SK-N-SH (cell line): ENCODE measurements at regions not wholly inside any gene's neighbourhood (a gene's known extent, or its start where the extent isn't known, plus 50 kb on each side); places are given as distances from the start of the nearest gene placed in this dataset.

Source experiments
- CTCF ChIA-PET: fragments of 300-600, 350-600 bp; formaldehyde crosslinking; extraction: SDS; loops from one replicate; lab custom pipeline; 2021; lab: Yijun Ruan, JAX
- POLR2A ChIA-PET: fragments of 350-600 bp; sonication (Branson Sonifier 250); formaldehyde crosslinking; extraction: SDS; loops from one replicate; lab custom pipeline; 2020; ENCODE audit warnings: antibody characterized with exemption, inconsistent platforms; lab: Yijun Ruan, JAX
- DNase-seq: peaks from one replicate; pipeline ENCODE4 v3.0.0; 2012
- H2AFZ ChIP-seq: fragments of 200-600 bp; sonication (generic); 2 replicates; pipeline ENCODE4 v1.8.1; 2016; ENCODE audit warnings: antibody characterized with exemption, mild to moderate bottlenecking, low read depth
- H3F3A ChIP-seq: fragments of 200-600 bp; sonication (generic); replicated peaks from 2 replicates; pipeline ENCODE3; 2016; ENCODE audit warnings: antibody characterized with exemption, mild to moderate bottlenecking; ENCODE audit not compliant: insufficient read depth
- H3K27ac ChIP-seq, 2 experiments: fragments of 200-500 bp in 1 of 2; fragments of 200-600 bp in 1 of 2; sonication (Bioruptor generic) in 1 of 2; sonication (generic), shearing (Covaris generic) in 1 of 2; 2 replicates each; pipeline versions ENCODE4 v1.5.1 to v1.6.1; 2014 to 2016; ENCODE audit warnings: low read depth in 2 of 2, inconsistent platforms in 1 of 2, low read length in 1 of 2, mild to moderate bottlenecking in 1 of 2, mixed read lengths in 1 of 2
- H3K27me3 ChIP-seq: fragments of 200-600 bp; sonication (generic), shearing (Covaris generic); 2 replicates; pipeline ENCODE4 v1.6.1; 2016; ENCODE audit warnings: mixed run types; ENCODE audit not compliant: insufficient read depth
- H3K36me3 ChIP-seq, 2 experiments: fragments of 200-500 bp in 1 of 2; fragments of 200-600 bp in 1 of 2; sonication (Bioruptor generic) in 1 of 2; sonication (generic) in 1 of 2; replicated peaks in 1 of 2; 2 replicates each; pipeline versions ENCODE3 to v1.5.1; 2014 to 2016; ENCODE audit warnings: low read length in 1 of 2, mild to moderate bottlenecking in 1 of 2; ENCODE audit not compliant: insufficient read depth in 2 of 2, control insufficient read depth in 1 of 2
- H3K4me1 ChIP-seq, 2 experiments: fragments of 200-500 bp in 1 of 2; fragments of 200-600 bp in 1 of 2; sonication (Bioruptor generic) in 1 of 2; sonication (generic), shearing (Covaris generic) in 1 of 2; 2 replicates each; pipeline versions ENCODE4 v1.5.1 to v1.6.1; 2014 to 2016; ENCODE audit warnings: low read depth in 1 of 2, low read length in 1 of 2, mixed run types in 1 of 2; ENCODE audit not compliant: insufficient read depth in 2 of 2, control insufficient read depth in 1 of 2
- H3K4me2 ChIP-seq: fragments of 200-600 bp; sonication (generic), shearing (Covaris generic); 2 replicates; pipeline ENCODE4 v1.6.1; 2017; ENCODE audit warnings: mixed run types
- H3K4me3 ChIP-seq, 2 experiments: fragments of 200-500 bp in 1 of 2; fragments of 200-600 bp in 1 of 2; sonication (Bioruptor generic) in 1 of 2; sonication (generic), shearing (Covaris generic) in 1 of 2; 2 replicates each; pipeline versions ENCODE4 v1.5.1 to v1.8.1; 2014 to 2016; ENCODE audit warnings: low read depth in 2 of 2, inconsistent platforms in 1 of 2, low read length in 1 of 2, mild to moderate bottlenecking in 1 of 2, mixed read lengths in 1 of 2, moderate library complexity in 1 of 2
- H3K79me2 ChIP-seq: fragments of 200-600 bp; sonication (generic); 2 replicates; pipeline ENCODE4 v1.8.1; 2017; ENCODE audit warnings: mild to moderate bottlenecking; ENCODE audit not compliant: insufficient read depth
- H3K9ac ChIP-seq: fragments of 200-600 bp; sonication (generic); 2 replicates; pipeline ENCODE4 v1.6.1; 2017; ENCODE audit warnings: mixed run types
- H3K9me2 ChIP-seq: fragments of 200-600 bp; sonication (generic); 2 replicates; pipeline ENCODE4 v1.6.1; 2017; ENCODE audit warnings: mixed run types
- H3K9me3 ChIP-seq: fragments of 200-600 bp; sonication (generic); 2 replicates; pipeline ENCODE4 v1.6.1; 2017; ENCODE audit warnings: mixed run types, mild to moderate bottlenecking, moderate library complexity
- H4K20me1 ChIP-seq: fragments of 200-600 bp; sonication (generic); 2 replicates; pipeline ENCODE4 v1.6.1; 2017; ENCODE audit warnings: mild to moderate bottlenecking, mixed run types; ENCODE audit not compliant: insufficient read depth
- MXI1 ChIP-seq: IDR thresholded peaks from 2 replicates; pipeline ENCODE4 v1.6.1; 2012; ENCODE audit warnings: mild to moderate bottlenecking, low read depth, low read length, improper control_type of control experiment
- NFIC ChIP-seq: IDR thresholded peaks from 2 replicates; pipeline ENCODE4 v1.4.0; 2012; ENCODE audit warnings: borderline replicate concordance
- RXRA ChIP-seq: IDR thresholded peaks from 2 replicates; pipeline ENCODE4 v1.4.0; 2012; ENCODE audit warnings: low read depth, mild to moderate bottlenecking, borderline replicate concordance
- TAF1 ChIP-seq: IDR thresholded peaks from 2 replicates; pipeline ENCODE4 v1.6.1; 2012; ENCODE audit warnings: low read depth, mild to moderate bottlenecking, low read length, moderate library complexity, borderline replicate concordance
- TCF12 ChIP-seq: IDR thresholded peaks from 2 replicates; pipeline ENCODE4 v1.4.0; 2012
- WGBS: methylation state at CpG from one replicate; pipeline ENCODE4 v1.1.6; 2017; ENCODE audit warnings: low lambda C conversion rate; 5-methylcytosine and 5-hydroxymethylcytosine counted together
- TF ChIP-seq, protein P1 (sequence below): IDR thresholded peaks from 2 replicates; pipeline ENCODE4 v1.6.1; 2012; ENCODE audit warnings: mild to moderate bottlenecking, low read depth, low read length, moderate library complexity
- TF ChIP-seq, protein P2 (sequence below): fragments of 200-600 bp; sonication (generic); IDR thresholded peaks from 2 replicates; pipeline ENCODE4 v1.6.1; 2017; ENCODE audit warnings: antibody characterized with exemption, mild to moderate bottlenecking, moderate library complexity
- TF ChIP-seq, protein P3 (sequence below): fragments of 150-350 bp; IDR thresholded peaks from 2 replicates; pipeline ENCODE4 v1.6.1; 2017; ENCODE audit warnings: antibody characterized with exemption, low read length, low read depth, borderline replicate concordance
- TF ChIP-seq, protein P4 (sequence below): fragments of 150-350 bp; IDR thresholded peaks from 2 replicates; pipeline ENCODE4 v1.6.1; 2016; ENCODE audit warnings: mild to moderate bottlenecking, low read depth, low read length
- TF ChIP-seq, protein P5 (sequence below): IDR thresholded peaks from 2 replicates; pipeline ENCODE4; 2012

DNA sequence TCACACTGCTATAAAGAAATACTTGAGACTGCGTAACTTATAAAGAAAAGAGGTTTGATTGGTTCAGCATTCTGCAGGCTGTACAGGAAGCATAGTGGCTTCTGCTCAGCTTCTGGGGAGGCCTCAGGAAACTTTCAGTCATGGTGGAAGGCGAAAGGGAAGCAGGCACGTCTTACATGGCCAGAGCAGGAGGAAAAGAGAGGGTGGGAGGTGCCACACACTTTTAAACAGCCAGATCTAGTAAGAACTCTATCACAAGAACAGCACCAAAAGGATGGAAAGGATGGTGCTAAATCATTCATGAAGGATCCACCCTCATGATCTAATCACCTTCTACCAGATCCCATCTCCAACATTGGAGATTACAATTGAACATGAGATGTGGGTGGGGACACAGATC is 145.5 kb upstream of the OSR1 start:
- Histone ChIP-seq H3K36me3 (no peaks in the 10 kb centered on the region), H3K9me3 (no peaks in the 10 kb centered on the region), H3K4me3 (no peak overlapping the region), H3F3A (no peaks in the 10 kb centered on the region), H3K9me2 (no peaks in the 10 kb centered on the region), H4K20me1 (no peaks in the 10 kb centered on the region), H3K4me1 (no peaks in the 10 kb centered on the region), H3K27me3 (peaks cover 13% of the 10 kb centered on the region; the same call in 1 of the 2 replicates), H3K79me2 (no peaks in the 10 kb centered on the region), H3K4me2 (no peak overlapping the region), H3K27ac (no peak overlapping the region), H2AFZ (no peak overlapping the region), H3K9ac (no peak overlapping the region)
- 19% methylated on average over 3 of the region's 3 CpGs for WGBS
- ChIA-PET CTCF (interaction anchor here (1.2 kb wide), 1 partner anchor 359 kb away, joined by 3 read pairs; no protein-coding TSS in a partner anchor), POLR2A (no interaction called here)
- no peak for DNase-seq
- TF ChIP-seq, protein P1, sequence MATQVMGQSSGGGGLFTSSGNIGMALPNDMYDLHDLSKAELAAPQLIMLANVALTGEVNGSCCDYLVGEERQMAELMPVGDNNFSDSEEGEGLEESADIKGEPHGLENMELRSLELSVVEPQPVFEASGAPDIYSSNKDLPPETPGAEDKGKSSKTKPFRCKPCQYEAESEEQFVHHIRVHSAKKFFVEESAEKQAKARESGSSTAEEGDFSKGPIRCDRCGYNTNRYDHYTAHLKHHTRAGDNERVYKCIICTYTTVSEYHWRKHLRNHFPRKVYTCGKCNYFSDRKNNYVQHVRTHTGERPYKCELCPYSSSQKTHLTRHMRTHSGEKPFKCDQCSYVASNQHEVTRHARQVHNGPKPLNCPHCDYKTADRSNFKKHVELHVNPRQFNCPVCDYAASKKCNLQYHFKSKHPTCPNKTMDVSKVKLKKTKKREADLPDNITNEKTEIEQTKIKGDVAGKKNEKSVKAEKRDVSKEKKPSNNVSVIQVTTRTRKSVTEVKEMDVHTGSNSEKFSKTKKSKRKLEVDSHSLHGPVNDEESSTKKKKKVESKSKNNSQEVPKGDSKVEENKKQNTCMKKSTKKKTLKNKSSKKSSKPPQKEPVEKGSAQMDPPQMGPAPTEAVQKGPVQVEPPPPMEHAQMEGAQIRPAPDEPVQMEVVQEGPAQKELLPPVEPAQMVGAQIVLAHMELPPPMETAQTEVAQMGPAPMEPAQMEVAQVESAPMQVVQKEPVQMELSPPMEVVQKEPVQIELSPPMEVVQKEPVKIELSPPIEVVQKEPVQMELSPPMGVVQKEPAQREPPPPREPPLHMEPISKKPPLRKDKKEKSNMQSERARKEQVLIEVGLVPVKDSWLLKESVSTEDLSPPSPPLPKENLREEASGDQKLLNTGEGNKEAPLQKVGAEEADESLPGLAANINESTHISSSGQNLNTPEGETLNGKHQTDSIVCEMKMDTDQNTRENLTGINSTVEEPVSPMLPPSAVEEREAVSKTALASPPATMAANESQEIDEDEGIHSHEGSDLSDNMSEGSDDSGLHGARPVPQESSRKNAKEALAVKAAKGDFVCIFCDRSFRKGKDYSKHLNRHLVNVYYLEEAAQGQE = no peak
- TF ChIP-seq NFIC = no peak
- TF ChIP-seq, protein P2, sequence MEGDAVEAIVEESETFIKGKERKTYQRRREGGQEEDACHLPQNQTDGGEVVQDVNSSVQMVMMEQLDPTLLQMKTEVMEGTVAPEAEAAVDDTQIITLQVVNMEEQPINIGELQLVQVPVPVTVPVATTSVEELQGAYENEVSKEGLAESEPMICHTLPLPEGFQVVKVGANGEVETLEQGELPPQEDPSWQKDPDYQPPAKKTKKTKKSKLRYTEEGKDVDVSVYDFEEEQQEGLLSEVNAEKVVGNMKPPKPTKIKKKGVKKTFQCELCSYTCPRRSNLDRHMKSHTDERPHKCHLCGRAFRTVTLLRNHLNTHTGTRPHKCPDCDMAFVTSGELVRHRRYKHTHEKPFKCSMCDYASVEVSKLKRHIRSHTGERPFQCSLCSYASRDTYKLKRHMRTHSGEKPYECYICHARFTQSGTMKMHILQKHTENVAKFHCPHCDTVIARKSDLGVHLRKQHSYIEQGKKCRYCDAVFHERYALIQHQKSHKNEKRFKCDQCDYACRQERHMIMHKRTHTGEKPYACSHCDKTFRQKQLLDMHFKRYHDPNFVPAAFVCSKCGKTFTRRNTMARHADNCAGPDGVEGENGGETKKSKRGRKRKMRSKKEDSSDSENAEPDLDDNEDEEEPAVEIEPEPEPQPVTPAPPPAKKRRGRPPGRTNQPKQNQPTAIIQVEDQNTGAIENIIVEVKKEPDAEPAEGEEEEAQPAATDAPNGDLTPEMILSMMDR = no peak
- no peak for TF ChIP-seq TAF1
- TF ChIP-seq, protein P3, sequence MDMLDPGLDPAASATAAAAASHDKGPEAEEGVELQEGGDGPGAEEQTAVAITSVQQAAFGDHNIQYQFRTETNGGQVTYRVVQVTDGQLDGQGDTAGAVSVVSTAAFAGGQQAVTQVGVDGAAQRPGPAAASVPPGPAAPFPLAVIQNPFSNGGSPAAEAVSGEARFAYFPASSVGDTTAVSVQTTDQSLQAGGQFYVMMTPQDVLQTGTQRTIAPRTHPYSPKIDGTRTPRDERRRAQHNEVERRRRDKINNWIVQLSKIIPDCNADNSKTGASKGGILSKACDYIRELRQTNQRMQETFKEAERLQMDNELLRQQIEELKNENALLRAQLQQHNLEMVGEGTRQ = no peak
- no peak for TF ChIP-seq MXI1
- no peak for TF ChIP-seq RXRA
- TF ChIP-seq, protein P4, sequence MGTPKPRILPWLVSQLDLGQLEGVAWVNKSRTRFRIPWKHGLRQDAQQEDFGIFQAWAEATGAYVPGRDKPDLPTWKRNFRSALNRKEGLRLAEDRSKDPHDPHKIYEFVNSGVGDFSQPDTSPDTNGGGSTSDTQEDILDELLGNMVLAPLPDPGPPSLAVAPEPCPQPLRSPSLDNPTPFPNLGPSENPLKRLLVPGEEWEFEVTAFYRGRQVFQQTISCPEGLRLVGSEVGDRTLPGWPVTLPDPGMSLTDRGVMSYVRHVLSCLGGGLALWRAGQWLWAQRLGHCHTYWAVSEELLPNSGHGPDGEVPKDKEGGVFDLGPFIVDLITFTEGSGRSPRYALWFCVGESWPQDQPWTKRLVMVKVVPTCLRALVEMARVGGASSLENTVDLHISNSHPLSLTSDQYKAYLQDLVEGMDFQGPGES = no peak
- TF ChIP-seq, protein P5, sequence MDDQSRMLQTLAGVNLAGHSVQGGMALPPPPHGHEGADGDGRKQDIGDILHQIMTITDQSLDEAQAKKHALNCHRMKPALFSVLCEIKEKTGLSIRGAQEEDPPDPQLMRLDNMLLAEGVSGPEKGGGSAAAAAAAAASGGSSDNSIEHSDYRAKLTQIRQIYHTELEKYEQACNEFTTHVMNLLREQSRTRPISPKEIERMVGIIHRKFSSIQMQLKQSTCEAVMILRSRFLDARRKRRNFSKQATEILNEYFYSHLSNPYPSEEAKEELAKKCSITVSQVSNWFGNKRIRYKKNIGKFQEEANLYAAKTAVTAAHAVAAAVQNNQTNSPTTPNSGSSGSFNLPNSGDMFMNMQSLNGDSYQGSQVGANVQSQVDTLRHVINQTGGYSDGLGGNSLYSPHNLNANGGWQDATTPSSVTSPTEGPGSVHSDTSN = no peak
- TF ChIP-seq TCF12 = no peak
